ENCODE measurements at regions not wholly inside any gene's neighbourhood (a gene's known extent, or its start where the extent isn't known, plus 50 kb on each side); places are given as distances from the start of the nearest gene placed in this dataset.

DNA sequence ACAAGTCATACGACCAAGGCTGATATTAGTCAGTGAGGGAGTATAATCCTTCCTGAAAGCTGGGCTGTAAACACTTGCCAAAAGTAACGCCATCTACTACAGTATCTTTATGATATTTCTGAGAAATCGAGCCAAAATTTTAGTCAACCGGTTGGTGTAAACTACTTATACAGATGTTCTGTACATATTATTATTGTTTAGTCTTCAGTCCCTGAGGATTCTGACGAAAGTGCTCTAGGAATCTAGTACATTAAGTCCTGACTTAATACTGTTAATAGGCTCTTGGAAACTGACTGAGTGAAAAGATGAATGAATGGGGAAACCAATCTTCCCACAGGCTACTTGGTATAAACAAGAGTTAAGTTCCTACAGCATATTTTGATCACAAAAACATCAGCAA is 274.3 kb downstream of the USP25 start:
- no peak overlapping the region for H3K4me3 ChIP-seq
- intact Hi-C loops (cut with DNase I; ENCODE audit: low total_unique reads), result no loop called here
- H3K27me3 ChIP-seq (replicated peaks in 1 of 7), result no peaks in the 10 kb centered on the region
- no peaks in the 10 kb centered on the region for H3K36me3 ChIP-seq
- no peak for DNase-seq
- H3K27ac ChIP-seq, result no peak overlapping the region
- TF ChIP-seq POLR2AphosphoS5 (IDR thresholded peaks at IDR 0.05) (no peak), POLR2A (IDR thresholded peaks at IDR 0.05) (no peak)
- TF ChIP-seq, protein P1, sequence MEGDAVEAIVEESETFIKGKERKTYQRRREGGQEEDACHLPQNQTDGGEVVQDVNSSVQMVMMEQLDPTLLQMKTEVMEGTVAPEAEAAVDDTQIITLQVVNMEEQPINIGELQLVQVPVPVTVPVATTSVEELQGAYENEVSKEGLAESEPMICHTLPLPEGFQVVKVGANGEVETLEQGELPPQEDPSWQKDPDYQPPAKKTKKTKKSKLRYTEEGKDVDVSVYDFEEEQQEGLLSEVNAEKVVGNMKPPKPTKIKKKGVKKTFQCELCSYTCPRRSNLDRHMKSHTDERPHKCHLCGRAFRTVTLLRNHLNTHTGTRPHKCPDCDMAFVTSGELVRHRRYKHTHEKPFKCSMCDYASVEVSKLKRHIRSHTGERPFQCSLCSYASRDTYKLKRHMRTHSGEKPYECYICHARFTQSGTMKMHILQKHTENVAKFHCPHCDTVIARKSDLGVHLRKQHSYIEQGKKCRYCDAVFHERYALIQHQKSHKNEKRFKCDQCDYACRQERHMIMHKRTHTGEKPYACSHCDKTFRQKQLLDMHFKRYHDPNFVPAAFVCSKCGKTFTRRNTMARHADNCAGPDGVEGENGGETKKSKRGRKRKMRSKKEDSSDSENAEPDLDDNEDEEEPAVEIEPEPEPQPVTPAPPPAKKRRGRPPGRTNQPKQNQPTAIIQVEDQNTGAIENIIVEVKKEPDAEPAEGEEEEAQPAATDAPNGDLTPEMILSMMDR (IDR thresholded peaks at IDR 0.05 in 8 of 11, conservative IDR thresholded peaks at IDR 0.05 in 3 of 11), result no peak
- no peaks in the 10 kb centered on the region for H3K9me3 ChIP-seq
- no peaks in the 10 kb centered on the region for H3K4me1 ChIP-seq
- 66 to 79% (median 76%) methylated on average over 5 of the region's 5 CpGs for WGBS, 5 donors

DNA sequence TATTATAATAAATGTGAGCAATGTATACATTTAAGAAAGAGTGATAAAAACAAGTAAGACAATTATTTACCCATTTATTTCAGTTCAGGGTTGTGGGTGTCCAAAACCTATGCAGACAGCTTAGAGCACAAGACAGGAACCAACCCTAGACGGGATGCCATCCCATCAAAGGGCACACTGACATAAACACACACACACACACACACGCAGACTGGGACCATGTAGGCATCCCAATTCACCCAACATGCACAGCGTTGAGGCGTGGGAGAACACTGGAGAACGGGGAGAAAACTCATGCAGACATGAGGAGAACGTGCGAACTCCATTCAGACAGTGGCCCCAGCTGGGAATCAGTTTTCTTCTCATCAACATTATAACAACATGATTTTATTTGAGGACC is 274.7 kb downstream of the USP25 start:
- H3K4me1 ChIP-seq, result no peaks in the 10 kb centered on the region
- WGBS, 5 donors, result 80 to 89% (median 86%) methylated on average over 7 of the region's 7 CpGs
- no peak for TF ChIP-seq POLR2AphosphoS5 (IDR thresholded peaks at IDR 0.05)
- TF ChIP-seq POLR2A (IDR thresholded peaks at IDR 0.05), result no peak
- TF ChIP-seq, protein P1 (IDR thresholded peaks at IDR 0.05 in 8 of 11, conservative IDR thresholded peaks at IDR 0.05 in 3 of 11), result no peak
- no peak for DNase-seq
- no peaks in the 10 kb centered on the region for H3K36me3 ChIP-seq
- H3K9me3 ChIP-seq, result no peaks in the 10 kb centered on the region
- intact Hi-C loops (cut with DNase I; ENCODE audit: low total_unique reads), result no loop called here
- H3K4me3 ChIP-seq, result no peak overlapping the region
- H3K27me3 ChIP-seq (replicated peaks in 1 of 7), result no peaks in the 10 kb centered on the region
- no peak overlapping the region for H3K27ac ChIP-seq

DNA sequence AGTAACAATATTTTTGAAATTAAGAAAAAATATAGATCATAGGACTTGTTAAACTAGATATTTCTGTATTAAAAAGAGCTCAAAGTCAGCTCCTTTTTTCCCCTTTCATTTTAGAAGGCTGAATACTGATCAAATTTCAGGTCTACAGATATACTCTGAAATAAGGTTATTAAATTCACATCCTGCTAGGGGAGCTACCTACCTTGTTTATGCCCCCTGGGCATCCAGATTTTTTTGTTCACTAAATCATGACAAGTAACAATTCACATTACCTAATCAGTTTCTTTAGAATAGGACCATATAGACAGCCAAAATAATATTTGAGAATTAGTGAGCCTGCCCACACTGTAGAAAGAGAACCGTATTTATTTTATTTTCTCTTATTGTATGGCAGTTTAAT is 276.2 kb downstream of the USP25 start:
- Histone ChIP-seq H3K4me3 (no peak overlapping the region), H3K36me3 (no peaks in the 10 kb centered on the region), H3K27ac (no peak overlapping the region), H3K4me1 (no peaks in the 10 kb centered on the region), H3K27me3 (replicated peaks in 1 of 7) (no peaks in the 10 kb centered on the region), H3K9me3 (peaks cover 0 to 8% (median 0%) of the 10 kb centered on the region in 8 donors)
- DNase-seq, result no peak
- intact Hi-C loops (cut with DNase I; ENCODE audit: low total_unique reads), result no loop called here
- TF ChIP-seq POLR2A (IDR thresholded peaks at IDR 0.05) (no peak), POLR2AphosphoS5 (IDR thresholded peaks at IDR 0.05) (no peak)
- TF ChIP-seq, protein P1 (IDR thresholded peaks at IDR 0.05 in 8 of 11, conservative IDR thresholded peaks at IDR 0.05 in 3 of 11), result no peak
- WGBS, 5 donors, result 91 to 98% (median 95%) methylated on average over 1 of the region's 1 CpG

DNA sequence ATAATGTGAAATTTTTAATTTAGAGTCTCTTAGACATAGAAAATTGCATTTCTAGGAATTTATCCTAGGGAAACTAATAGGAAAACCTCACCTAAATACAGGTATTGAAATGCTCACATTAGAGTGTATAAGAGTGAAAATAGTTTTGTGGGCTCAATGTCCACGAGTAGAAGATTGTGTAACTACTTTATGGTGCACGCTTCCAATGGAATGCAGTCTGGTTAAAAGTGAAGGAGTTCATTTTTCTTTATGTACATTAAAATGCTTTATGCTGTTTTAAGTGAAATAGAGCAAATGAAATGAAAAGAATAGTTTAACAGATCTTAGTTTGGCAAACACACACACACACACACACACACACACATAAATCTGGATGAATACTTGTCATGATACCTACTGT is 278.2 kb downstream of the USP25 start:
- WGBS, 5 donors, result 64 to 80% (median 77%) methylated on average over 2 of the region's 2 CpGs
- Histone ChIP-seq H3K4me1 (no peaks in the 10 kb centered on the region), H3K4me3 (no peak overlapping the region), H3K27ac (no peak overlapping the region), H3K9me3 (peaks cover 0 to 12% (median 0%) of the 10 kb centered on the region in 8 donors), H3K27me3 (replicated peaks in 1 of 7) (no peaks in the 10 kb centered on the region), H3K36me3 (no peaks in the 10 kb centered on the region)
- TF ChIP-seq, protein P1 (IDR thresholded peaks at IDR 0.05 in 8 of 11, conservative IDR thresholded peaks at IDR 0.05 in 3 of 11), result no peak
- TF ChIP-seq POLR2AphosphoS5 (IDR thresholded peaks at IDR 0.05) (no peak), POLR2A (IDR thresholded peaks at IDR 0.05) (no peak)
- intact Hi-C loops (cut with DNase I; ENCODE audit: low total_unique reads), result no loop called here
- no peak for DNase-seq

Data from spleen (tissue), 11 donors.